ENCODE measurements at regions not wholly inside any gene's neighbourhood (a gene's known extent, or its start where the extent isn't known, plus 50 kb on each side); places are given as distances from the start of the nearest gene placed in this dataset.

DNA sequence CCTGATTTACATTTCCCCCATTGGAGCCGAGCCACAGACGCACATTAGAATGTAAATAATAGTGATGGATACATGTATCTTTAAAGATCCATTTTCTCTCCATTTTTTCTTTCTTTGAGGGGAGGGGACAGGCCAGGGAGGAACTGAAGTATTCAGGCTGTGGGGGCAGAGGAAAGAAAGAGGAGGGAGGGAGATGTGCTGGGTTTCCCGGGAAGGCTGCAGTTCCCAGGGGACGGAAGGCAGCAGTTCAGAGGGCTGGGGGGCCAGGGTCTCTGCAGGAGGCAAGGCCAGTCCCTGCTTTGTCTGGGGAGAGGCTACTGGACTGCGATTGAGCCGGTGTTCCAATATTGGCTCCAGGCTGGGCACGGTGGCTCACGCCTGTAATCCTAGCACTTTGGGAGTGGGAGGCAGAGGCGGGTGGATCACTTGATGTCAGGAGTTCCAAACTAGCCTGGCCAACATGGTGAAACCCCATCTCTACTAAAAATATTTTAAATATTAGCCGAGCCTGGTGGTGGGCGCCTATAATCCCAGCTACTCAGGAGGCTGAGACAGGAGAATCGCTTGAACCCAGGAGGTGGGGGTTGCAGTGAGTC lies 94.2 kb upstream of the LHX1 start:
- no peaks in the 10 kb centered on the region for H4K20me1 ChIP-seq (ENCODE audit: insufficient read depth, low read length)
- H3K4me3 ChIP-seq (ENCODE audit: insufficient read depth, low read length), result no peak overlapping the region

DNA sequence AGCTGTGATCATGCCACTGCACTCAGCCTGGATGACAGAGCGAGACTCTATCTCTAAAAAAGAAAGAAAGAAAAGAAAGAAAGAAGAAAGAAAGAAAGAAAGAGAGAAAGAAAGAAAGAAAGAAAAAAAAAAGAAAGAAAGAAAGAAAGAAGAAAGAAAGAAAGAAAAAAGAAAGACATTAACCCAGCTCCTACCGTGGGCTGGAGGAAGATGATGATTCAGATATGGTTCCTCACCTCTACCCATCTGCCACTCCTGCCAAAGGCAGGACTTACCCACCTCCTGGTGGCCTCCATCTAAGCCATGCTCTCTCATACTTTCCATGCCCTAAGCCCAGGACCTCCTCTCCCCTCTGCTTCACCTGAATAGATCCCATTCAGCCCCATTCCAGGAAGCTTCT lies 93.3 kb upstream of the LHX1 start:
- Histone ChIP-seq H3K27ac (ENCODE audit: low read depth, low read length) (no peak overlapping the region), H3K4me3 (ENCODE audit: insufficient read depth, low read length) (no peak overlapping the region), H3K4me1 (ENCODE audit: insufficient read depth, low read length) (no peaks in the 10 kb centered on the region), H2AFZ (ENCODE audit: low read length) (no peak overlapping the region), H3K9me3 (ENCODE audit: low read depth, low read length) (no peaks in the 10 kb centered on the region), H4K20me1 (ENCODE audit: insufficient read depth, low read length) (no peaks in the 10 kb centered on the region), H3K79me2 (ENCODE audit: insufficient read depth, low read length) (no peaks in the 10 kb centered on the region), H3K4me2 (ENCODE audit: insufficient read depth, low read length) (no peak overlapping the region), H3K36me3 (ENCODE audit: insufficient read depth, low read length) (no peaks in the 10 kb centered on the region), H3K27me3 (ENCODE audit: insufficient read depth, low read length) (peaks cover 25% of the 10 kb centered on the region)
- TF ChIP-seq, protein P1, sequence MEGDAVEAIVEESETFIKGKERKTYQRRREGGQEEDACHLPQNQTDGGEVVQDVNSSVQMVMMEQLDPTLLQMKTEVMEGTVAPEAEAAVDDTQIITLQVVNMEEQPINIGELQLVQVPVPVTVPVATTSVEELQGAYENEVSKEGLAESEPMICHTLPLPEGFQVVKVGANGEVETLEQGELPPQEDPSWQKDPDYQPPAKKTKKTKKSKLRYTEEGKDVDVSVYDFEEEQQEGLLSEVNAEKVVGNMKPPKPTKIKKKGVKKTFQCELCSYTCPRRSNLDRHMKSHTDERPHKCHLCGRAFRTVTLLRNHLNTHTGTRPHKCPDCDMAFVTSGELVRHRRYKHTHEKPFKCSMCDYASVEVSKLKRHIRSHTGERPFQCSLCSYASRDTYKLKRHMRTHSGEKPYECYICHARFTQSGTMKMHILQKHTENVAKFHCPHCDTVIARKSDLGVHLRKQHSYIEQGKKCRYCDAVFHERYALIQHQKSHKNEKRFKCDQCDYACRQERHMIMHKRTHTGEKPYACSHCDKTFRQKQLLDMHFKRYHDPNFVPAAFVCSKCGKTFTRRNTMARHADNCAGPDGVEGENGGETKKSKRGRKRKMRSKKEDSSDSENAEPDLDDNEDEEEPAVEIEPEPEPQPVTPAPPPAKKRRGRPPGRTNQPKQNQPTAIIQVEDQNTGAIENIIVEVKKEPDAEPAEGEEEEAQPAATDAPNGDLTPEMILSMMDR (IDR thresholded peaks at IDR 0.05; ENCODE audit: extremely low read depth, low read depth, low read length), result no peak
- no peak for DNase-seq (ENCODE audit: insufficient read length, low spot score, missing footprints)

More for the DNA sequence above, 94.2 kb upstream of the LHX1 start:
- Histone ChIP-seq H3K79me2 (ENCODE audit: insufficient read depth, low read length) (no peaks in the 10 kb centered on the region), H3K9me3 (ENCODE audit: low read depth, low read length) (no peaks in the 10 kb centered on the region), H3K4me1 (ENCODE audit: insufficient read depth, low read length) (no peaks in the 10 kb centered on the region), H2AFZ (ENCODE audit: low read length) (no peak overlapping the region), H3K4me2 (ENCODE audit: insufficient read depth, low read length) (no peak overlapping the region), H3K27ac (ENCODE audit: low read depth, low read length) (no peak overlapping the region), H3K36me3 (ENCODE audit: insufficient read depth, low read length) (no peaks in the 10 kb centered on the region), H3K27me3 (ENCODE audit: insufficient read depth, low read length) (peaks cover 25% of the 10 kb centered on the region)
- TF ChIP-seq, protein P1 (IDR thresholded peaks at IDR 0.05; ENCODE audit: extremely low read depth, low read depth, low read length), result no peak
- DNase-seq (ENCODE audit: insufficient read length, low spot score, missing footprints), result no peak

DNA sequence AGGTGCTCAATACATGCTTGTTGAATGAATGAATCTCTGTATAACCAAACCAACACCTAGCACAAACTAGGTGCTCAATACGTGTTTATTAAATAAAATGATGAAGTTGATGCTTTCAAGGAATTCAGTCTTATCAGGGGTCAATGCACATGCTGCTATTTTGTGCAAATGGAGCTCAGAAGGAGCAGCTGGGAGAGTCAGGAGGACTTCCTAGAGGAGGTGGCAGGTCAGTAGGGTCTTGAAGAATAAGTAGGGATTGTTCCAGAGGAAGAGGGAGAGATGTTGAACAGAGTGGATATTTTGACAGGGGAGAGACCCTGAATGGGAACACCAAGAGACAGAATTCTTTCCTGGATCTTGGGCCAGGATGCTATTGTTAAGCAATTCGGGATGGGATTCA lies 92.7 kb upstream of the LHX1 start:
- Histone ChIP-seq H2AFZ (ENCODE audit: low read length) (no peak overlapping the region), H3K79me2 (ENCODE audit: insufficient read depth, low read length) (no peaks in the 10 kb centered on the region), H3K4me2 (ENCODE audit: insufficient read depth, low read length) (no peak overlapping the region), H3K4me1 (ENCODE audit: insufficient read depth, low read length) (peaks cover 1% of the 10 kb centered on the region), H3K4me3 (ENCODE audit: insufficient read depth, low read length) (no peak overlapping the region), H3K9me3 (ENCODE audit: low read depth, low read length) (no peaks in the 10 kb centered on the region), H3K36me3 (ENCODE audit: insufficient read depth, low read length) (no peaks in the 10 kb centered on the region), H3K27ac (ENCODE audit: low read depth, low read length) (no peak overlapping the region), H3K27me3 (ENCODE audit: insufficient read depth, low read length) (peaks cover 25% of the 10 kb centered on the region), H4K20me1 (ENCODE audit: insufficient read depth, low read length) (no peaks in the 10 kb centered on the region)
- no peak for DNase-seq (ENCODE audit: insufficient read length, low spot score, missing footprints)
- TF ChIP-seq, protein P1 (IDR thresholded peaks at IDR 0.05; ENCODE audit: extremely low read depth, low read depth, low read length), result no peak

DNA sequence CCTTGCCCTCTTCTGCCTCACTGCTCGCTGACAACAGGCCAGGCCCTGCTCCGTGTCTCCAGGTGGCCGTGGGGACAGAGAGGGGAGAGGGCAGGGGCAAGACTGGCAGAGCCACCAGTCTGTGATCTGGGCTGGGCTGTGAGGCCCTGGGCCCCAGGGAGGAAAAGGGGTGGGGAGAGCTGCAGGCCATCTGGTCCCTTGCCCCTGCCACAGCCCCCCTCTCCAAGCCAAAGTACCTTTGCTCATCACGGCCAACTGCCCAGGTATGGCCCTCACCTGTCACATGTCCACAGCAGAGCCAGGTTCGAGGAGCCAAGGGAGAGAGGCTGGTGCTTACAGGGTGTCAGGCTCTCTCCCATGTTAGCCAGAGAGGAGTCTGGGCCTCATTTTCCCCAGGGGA lies 91.4 kb upstream of the LHX1 start:
- H2AFZ ChIP-seq (ENCODE audit: low read length), result no peak overlapping the region
- H4K20me1 ChIP-seq (ENCODE audit: insufficient read depth, low read length), result no peaks in the 10 kb centered on the region
- no peaks in the 10 kb centered on the region for H3K36me3 ChIP-seq (ENCODE audit: insufficient read depth, low read length)
- no peak overlapping the region for H3K4me2 ChIP-seq (ENCODE audit: insufficient read depth, low read length)
- H3K4me1 ChIP-seq (ENCODE audit: insufficient read depth, low read length), result peaks cover 14% of the 10 kb centered on the region
- no peak for DNase-seq (ENCODE audit: insufficient read length, low spot score, missing footprints)
- no peaks in the 10 kb centered on the region for H3K79me2 ChIP-seq (ENCODE audit: insufficient read depth, low read length)
- H3K4me3 ChIP-seq (ENCODE audit: insufficient read depth, low read length), result no peak overlapping the region
- peaks cover 25% of the 10 kb centered on the region for H3K27me3 ChIP-seq (ENCODE audit: insufficient read depth, low read length)
- no peak overlapping the region for H3K27ac ChIP-seq (ENCODE audit: low read depth, low read length)
- H3K9me3 ChIP-seq (ENCODE audit: low read depth, low read length), result no peaks in the 10 kb centered on the region
- TF ChIP-seq, protein P1 (IDR thresholded peaks at IDR 0.05; ENCODE audit: extremely low read depth, low read depth, low read length), result no peak
